ENCODE measurements at regions not wholly inside any gene's neighbourhood (a gene's known extent, or its start where the extent isn't known, plus 50 kb on each side); places are given as distances from the start of the nearest gene placed in this dataset.

DNA sequence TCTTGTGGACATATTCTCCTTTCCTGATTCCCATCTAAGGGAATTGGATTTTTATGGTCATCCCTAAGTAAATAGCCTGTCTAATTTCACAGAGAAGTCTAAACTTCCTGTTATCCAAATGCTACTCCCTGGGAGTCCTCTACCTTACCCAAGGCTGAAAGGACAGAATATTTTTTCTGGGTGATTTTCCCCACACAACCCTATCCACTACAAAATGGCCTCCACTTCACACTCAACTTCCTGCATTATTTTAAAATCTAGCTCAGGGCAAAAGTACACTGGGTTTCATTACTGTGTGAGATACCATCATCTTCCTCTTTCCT is 77.5 kb upstream of the ABI3BP start:
- no peak overlapping the region for H4K5ac ChIP-seq (ENCODE audit: low read depth, low read length)
- CTCF ChIA-PET = interaction anchor here (0.6 to 0.8 kb wide), 3 partner anchors 10 to 157 kb away, joined by 3 read pairs; no protein-coding TSS in a partner anchor
- H2BK120ac ChIP-seq (ENCODE audit: low read depth, low read length) = peak overlapping the region; percentile 78
- H3K4ac ChIP-seq (ENCODE audit: low read depth, low read length) = peak overlapping the region; percentile 36; the same call in 1 of the 2 replicates
- H2BK15ac ChIP-seq (ENCODE audit: low read depth, low read length) = 0 out of 3 replicates have a peak overlapping the region, but pooled peaks have one; percentile 47
- H3K23ac ChIP-seq (ENCODE audit: low read depth, low read length) = no peak overlapping the region
- no peak overlapping the region for H3K14ac ChIP-seq (replicated peaks; ENCODE audit: low read depth, low read length)
- dilution Hi-C loops (cut with HindIII; ENCODE audit: low sequenced_read_pairs, unreplicated experiment) (no loop called here), intact Hi-C loops (cut with micrococcal nuclease) (loop anchor here (5.0 kb wide), 1 partner anchor 127 kb away; no protein-coding TSS in a partner anchor), in situ Hi-C loops (cut with MboI; ENCODE audit: low sequenced_read_pairs) (no loop called here)
- no peak overlapping the region for H3K56ac ChIP-seq (ENCODE audit: extremely low read depth, insufficient read depth, low read length)
- H2AFZ ChIP-seq (replicated peaks; ENCODE audit: low read length, poor library complexity) = no peak overlapping the region
- H3K4me2 ChIP-seq (ENCODE audit: low read depth, low read length) = no peak overlapping the region
- POLR2A ChIA-PET (ENCODE audit: unreplicated experiment) = no interaction called here
- H3K27me3 ChIP-seq (ENCODE audit: control insufficient read depth, insufficient read depth, low read length) = no peaks in the 10 kb centered on the region
- H3K18ac ChIP-seq (ENCODE audit: low read depth, low read length) = peak overlapping the region; percentile 29; the same call in 1 of the 2 replicates
- TF ChIP-seq CEBPB (IDR thresholded peaks at IDR 0.05; ENCODE audit: low read depth, low read length) (no peak), MAFK (IDR thresholded peaks at IDR 0.05; ENCODE audit: low read depth, low read length) (no peak), MAZ (IDR thresholded peaks at IDR 0.05; ENCODE audit: borderline replicate concordance, low read depth, low read length) (no peak), RFX5 (IDR thresholded peaks at IDR 0.05; ENCODE audit: low read depth, low read length) (no peak), RAD21 (IDR thresholded peaks at IDR 0.05; ENCODE audit: low read length) (no peak), CHD1 (IDR thresholded peaks at IDR 0.05; ENCODE audit: low read depth, low read length) (no peak), MXI1 (IDR thresholded peaks at IDR 0.05; ENCODE audit: borderline replicate concordance, low read depth, low read length) (no peak), NFE2L2 (IDR thresholded peaks at IDR 0.05; ENCODE audit: low read depth, low read length) (no peak), BHLHE40 (IDR thresholded peaks at IDR 0.05; ENCODE audit: low read depth, low read length) (no peak), SMC3 (IDR thresholded peaks at IDR 0.05; ENCODE audit: low read depth, low read length) (no peak), FOS (IDR thresholded peaks at IDR 0.05; ENCODE audit: low read depth, low read length) (no peak), RCOR1 (IDR thresholded peaks at IDR 0.05; ENCODE audit: insufficient replicate concordance, low read length) (no peak)
- TF ChIP-seq, protein P1, sequence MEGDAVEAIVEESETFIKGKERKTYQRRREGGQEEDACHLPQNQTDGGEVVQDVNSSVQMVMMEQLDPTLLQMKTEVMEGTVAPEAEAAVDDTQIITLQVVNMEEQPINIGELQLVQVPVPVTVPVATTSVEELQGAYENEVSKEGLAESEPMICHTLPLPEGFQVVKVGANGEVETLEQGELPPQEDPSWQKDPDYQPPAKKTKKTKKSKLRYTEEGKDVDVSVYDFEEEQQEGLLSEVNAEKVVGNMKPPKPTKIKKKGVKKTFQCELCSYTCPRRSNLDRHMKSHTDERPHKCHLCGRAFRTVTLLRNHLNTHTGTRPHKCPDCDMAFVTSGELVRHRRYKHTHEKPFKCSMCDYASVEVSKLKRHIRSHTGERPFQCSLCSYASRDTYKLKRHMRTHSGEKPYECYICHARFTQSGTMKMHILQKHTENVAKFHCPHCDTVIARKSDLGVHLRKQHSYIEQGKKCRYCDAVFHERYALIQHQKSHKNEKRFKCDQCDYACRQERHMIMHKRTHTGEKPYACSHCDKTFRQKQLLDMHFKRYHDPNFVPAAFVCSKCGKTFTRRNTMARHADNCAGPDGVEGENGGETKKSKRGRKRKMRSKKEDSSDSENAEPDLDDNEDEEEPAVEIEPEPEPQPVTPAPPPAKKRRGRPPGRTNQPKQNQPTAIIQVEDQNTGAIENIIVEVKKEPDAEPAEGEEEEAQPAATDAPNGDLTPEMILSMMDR (conservative IDR thresholded peaks at IDR 0.05; ENCODE audit: low read depth, low read length) = no peak
- TF ChIP-seq, protein P2, sequence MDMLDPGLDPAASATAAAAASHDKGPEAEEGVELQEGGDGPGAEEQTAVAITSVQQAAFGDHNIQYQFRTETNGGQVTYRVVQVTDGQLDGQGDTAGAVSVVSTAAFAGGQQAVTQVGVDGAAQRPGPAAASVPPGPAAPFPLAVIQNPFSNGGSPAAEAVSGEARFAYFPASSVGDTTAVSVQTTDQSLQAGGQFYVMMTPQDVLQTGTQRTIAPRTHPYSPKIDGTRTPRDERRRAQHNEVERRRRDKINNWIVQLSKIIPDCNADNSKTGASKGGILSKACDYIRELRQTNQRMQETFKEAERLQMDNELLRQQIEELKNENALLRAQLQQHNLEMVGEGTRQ (IDR thresholded peaks at IDR 0.05; ENCODE audit: low read depth, low read length) = no peak
- TF ChIP-seq, protein P3, sequence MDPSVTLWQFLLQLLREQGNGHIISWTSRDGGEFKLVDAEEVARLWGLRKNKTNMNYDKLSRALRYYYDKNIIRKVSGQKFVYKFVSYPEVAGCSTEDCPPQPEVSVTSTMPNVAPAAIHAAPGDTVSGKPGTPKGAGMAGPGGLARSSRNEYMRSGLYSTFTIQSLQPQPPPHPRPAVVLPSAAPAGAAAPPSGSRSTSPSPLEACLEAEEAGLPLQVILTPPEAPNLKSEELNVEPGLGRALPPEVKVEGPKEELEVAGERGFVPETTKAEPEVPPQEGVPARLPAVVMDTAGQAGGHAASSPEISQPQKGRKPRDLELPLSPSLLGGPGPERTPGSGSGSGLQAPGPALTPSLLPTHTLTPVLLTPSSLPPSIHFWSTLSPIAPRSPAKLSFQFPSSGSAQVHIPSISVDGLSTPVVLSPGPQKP (IDR thresholded peaks at IDR 0.05; ENCODE audit: borderline replicate concordance, low read depth, low read length) = no peak
- peak overlapping the region; percentile 47 for H2BK5ac ChIP-seq (ENCODE audit: low read depth, low read length, poor library complexity, severe bottlenecking)
- H2AK9ac ChIP-seq (replicated peaks; ENCODE audit: low read depth, low read length, poor library complexity) = no peak overlapping the region
- H4K8ac ChIP-seq (ENCODE audit: low read depth in 2 of 2, low read length in 2 of 2) = peak overlapping the region in 1 of 2 experiments; percentile 45; a peak in 3 of 4 replicates
- 0 out of 2 replicates have a peak overlapping the region, but pooled peaks have one; percentile 24 for H2AK5ac ChIP-seq (ENCODE audit: low read depth, low read length)
- H3K36me3 ChIP-seq (ENCODE audit: control insufficient read depth, insufficient read depth, low read length) = no peaks in the 10 kb centered on the region
- H3K9ac ChIP-seq (ENCODE audit: low read depth, low read length) = no peak overlapping the region
- peaks cover 2% of the 10 kb centered on the region; the same call in 1 of the 2 replicates for H3K9me3 ChIP-seq (ENCODE audit: control insufficient read depth, insufficient read depth, low read length)
- H4K91ac ChIP-seq (ENCODE audit: insufficient read depth, low read depth, low read length) = peak overlapping the region; percentile 53; the same call in 1 of the 2 replicates
- peaks cover 13% of the 10 kb centered on the region for H3K4me1 ChIP-seq (ENCODE audit: control insufficient read depth, insufficient read depth, low read length)
- DNase-seq = no peak
- H3K27ac ChIP-seq (ENCODE audit: insufficient read depth, low read length) = no peak overlapping the region
- H2BK20ac ChIP-seq (ENCODE audit: low read depth, low read length) = peak overlapping the region; percentile 47
- no peaks in the 10 kb centered on the region for H3K79me1 ChIP-seq (ENCODE audit: low read depth in 1 of 2, low read length in 2 of 2)
- H3K4me3 ChIP-seq (ENCODE audit: insufficient read depth, low read depth, low read length) = no peak overlapping the region
- peaks cover 6% of the 10 kb centered on the region; the same call in 1 of the 2 replicates for H3K9me1 ChIP-seq (ENCODE audit: insufficient read depth, low read length)
- no TSS peak for BruUV-seq (replicated peaks)
- no peak for ATAC-seq (ENCODE audit: low read depth)
- H4K20me1 ChIP-seq (ENCODE audit: insufficient read depth, low read length) = no peaks in the 10 kb centered on the region

Measured in IMR-90 (cell line).